A673 (cell line): ENCODE measurements at regions not wholly inside any gene's neighbourhood (a gene's known extent, or its start where the extent isn't known, plus 50 kb on each side); places are given as distances from the start of the nearest gene placed in this dataset.
"Not testable (repeated sequence)": the region's sequence is repeated elsewhere in the genome, so short reads cannot be mapped to it uniquely, and the experiment has no call there.

Experiments
- BruUV-seq: library from RNA; stranded (reverse); fragments of 400-500 nt; replicated peaks from 2 replicates; lab custom pipeline; 2021; lab: Mats Ljungman, UMichigan
- CTCF ChIA-PET: fragments of 300-600 bp; sonication (Branson Sonifier 250); formaldehyde crosslinking; loops from one replicate; lab custom pipeline; 2022; ENCODE audit warnings: antibody characterized with exemption; lab: Charles Lee
- POLR2A ChIA-PET: fragments of 300-600 bp; sonication (Branson Sonifier 250); formaldehyde crosslinking; loops from one replicate; lab custom pipeline; 2022; ENCODE audit warnings: antibody characterized with exemption; ENCODE audit not compliant: low non-redundant PET; lab: Charles Lee
- DNase-seq: peaks from one replicate; pipeline ENCODE4 v3.0.0-alpha.2; 2015; ENCODE audit warnings: low spot score
- H3K27ac ChIP-seq: fragments of 200-600 bp; sonication (generic); 2 replicates; pipeline ENCODE4 v1.5.1; 2016; ENCODE audit warnings: mixed run types, low read depth, mild to moderate bottlenecking, mixed read lengths, antibody characterized with exemption, low read length; ENCODE audit not compliant: poor library complexity, severe bottlenecking
- H3K27me3 ChIP-seq: fragments of 200-600 bp; sonication (generic); replicated peaks from 2 replicates; pipeline ENCODE4 v1.6.1; 2017; ENCODE audit warnings: mixed run types, low read depth, mild to moderate bottlenecking, mixed read lengths, antibody characterized with exemption, low read length; ENCODE audit not compliant: insufficient read depth, poor library complexity
- H3K36me3 ChIP-seq: fragments of 200-600 bp; sonication (generic); 2 replicates; pipeline ENCODE4 v1.6.1; 2016; ENCODE audit warnings: mixed run types, mild to moderate bottlenecking, mixed read lengths, antibody characterized with exemption, low read length; ENCODE audit not compliant: insufficient read depth, poor library complexity, severe bottlenecking
- H3K4me1 ChIP-seq: fragments of 200-600 bp; sonication (generic); 2 replicates; pipeline ENCODE4 v1.6.1; 2017; ENCODE audit warnings: mixed run types, mild to moderate bottlenecking, mixed read lengths, antibody characterized with exemption, low read length; ENCODE audit not compliant: insufficient read depth, poor library complexity, severe bottlenecking
- H3K4me3 ChIP-seq: fragments of 200-600 bp; sonication (generic); 2 replicates; pipeline ENCODE4 v1.5.1; 2016; ENCODE audit warnings: low read depth, mixed run types, mild to moderate bottlenecking, mixed read lengths, low read length; ENCODE audit not compliant: poor library complexity, severe bottlenecking
- H3K9me3 ChIP-seq: fragments of 200-600 bp; sonication (generic); 2 replicates; pipeline ENCODE4 v1.6.1; 2016; ENCODE audit warnings: mixed run types, low read depth, mild to moderate bottlenecking, mixed read lengths, antibody characterized with exemption, low read length; ENCODE audit not compliant: poor library complexity, severe bottlenecking
- CTCF ChIP-seq: fragments of 300-800, 200-600 bp; sonication (generic); conservative IDR thresholded peaks from 2 replicates; pipeline ENCODE4 v1.5.1; 2017; ENCODE audit warnings: low read depth, mild to moderate bottlenecking, antibody characterized with exemption, low read length, moderate library complexity, mixed read lengths
- EZH2 ChIP-seq: fragments of 200-600 bp; sonication (generic); IDR thresholded peaks from 2 replicates; pipeline ENCODE4 v1.6.1; 2017; ENCODE audit warnings: borderline replicate concordance, low read depth, mild to moderate bottlenecking, mixed read lengths, antibody characterized with exemption, low read length; ENCODE audit not compliant: poor library complexity, severe bottlenecking
- intact Hi-C: fragments of 100-400 bp; cut with micrococcal nuclease; formaldehyde crosslinking; loops from one replicate; pipeline ENCODE4 v1.10.0; 2022; ENCODE audit not compliant: unreplicated experiment

DNA sequence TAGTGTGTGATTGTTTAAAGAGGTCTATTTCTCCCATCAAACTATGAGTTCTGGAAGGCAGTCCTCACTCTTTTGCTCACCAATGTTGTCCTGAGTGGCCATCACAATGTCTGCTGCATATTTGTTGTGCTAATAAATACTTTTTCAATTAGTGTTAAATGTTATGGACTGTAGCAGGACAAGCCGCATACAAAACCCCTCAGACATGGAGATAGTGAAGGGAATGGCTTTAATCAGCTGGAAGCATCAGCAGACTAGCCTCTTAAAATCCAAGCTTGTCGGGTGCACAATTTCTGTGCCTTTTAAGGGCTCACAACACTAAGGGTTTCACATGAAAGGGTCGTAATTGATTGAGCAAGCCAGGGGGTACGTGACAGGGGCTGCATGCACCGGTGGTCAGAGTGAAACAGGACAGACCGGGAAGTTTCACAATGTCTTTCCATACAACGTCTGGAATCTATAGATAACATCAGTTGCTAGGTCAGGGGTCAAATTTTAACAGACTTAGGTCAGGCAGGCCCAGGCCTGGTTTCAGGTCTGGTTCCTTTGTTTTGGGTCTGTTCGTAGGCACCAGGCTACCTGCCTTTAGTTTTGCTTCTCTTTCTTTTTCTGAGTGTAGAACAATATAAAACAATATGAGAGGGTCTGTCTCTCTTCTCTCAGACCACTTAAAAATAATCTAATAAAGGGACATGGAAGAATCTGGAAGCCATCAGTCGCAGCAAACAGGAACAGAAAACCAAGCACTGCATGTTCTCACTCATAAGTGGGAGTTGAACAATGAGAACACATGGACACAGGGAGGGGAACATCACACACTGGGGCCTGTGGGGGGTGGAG is 327.6 kb upstream of the HTR1E start:
- Histone ChIP-seq H3K4me3 (no peak overlapping the region), H3K4me1 (no peaks in the 10 kb centered on the region), H3K36me3 (no peaks in the 10 kb centered on the region), H3K27ac (no peak overlapping the region), H3K27me3 (no peaks in the 10 kb centered on the region), H3K9me3 (peaks cover 4% of the 10 kb centered on the region)
- DNase-seq, result no peak
- BruUV-seq, result no TSS peak
- ChIA-PET POLR2A (no interaction called here), CTCF (no interaction called here)
- intact Hi-C loops, result no loop called here
- TF ChIP-seq EZH2, result no peak
- no peak for TF ChIP-seq CTCF

GRCh38 chr6:86603364-86603763 is 334.0 kb upstream of the HTR1E start:
- BruUV-seq, POLR2A ChIA-PET: not testable (repeated sequence)

GRCh38 chr6:86602093-86602492 is 335.2 kb upstream of the HTR1E start:
- H3K4me1 ChIP-seq, H3K27ac ChIP-seq, H3K27me3 ChIP-seq, H3K36me3 ChIP-seq, H3K4me3 ChIP-seq, BruUV-seq, intact Hi-C loops, CTCF ChIA-PET, H3K9me3 ChIP-seq, DNase-seq, POLR2A ChIA-PET: not testable (repeated sequence)

More at GRCh38 chr6:86603364-86603763, 334.0 kb upstream of the HTR1E start:
- H3K4me1 ChIP-seq, H3K36me3 ChIP-seq, H3K4me3 ChIP-seq, H3K9me3 ChIP-seq, CTCF ChIA-PET, intact Hi-C loops, H3K27me3 ChIP-seq, DNase-seq, H3K27ac ChIP-seq: not testable (repeated sequence)

DNA sequence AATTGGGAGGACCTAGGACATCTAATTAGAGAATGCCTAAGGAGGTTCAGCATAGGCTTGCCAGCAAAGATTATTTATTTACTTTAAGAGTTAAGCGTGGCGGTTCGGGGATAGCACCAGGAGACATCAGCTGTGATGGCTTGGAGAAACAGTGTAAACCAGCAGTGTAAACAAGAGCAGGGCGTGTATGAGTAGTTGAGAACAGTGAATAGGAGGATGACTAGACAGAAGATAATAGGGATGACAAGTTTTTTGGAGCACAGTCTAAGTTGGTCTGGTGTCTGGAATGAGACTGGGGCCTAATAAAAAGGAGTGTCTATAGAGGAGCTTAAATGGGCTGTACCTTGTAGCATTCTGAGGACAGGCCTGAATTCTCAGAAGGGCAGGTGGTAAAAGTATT is 338.4 kb upstream of the HTR1E start:
- H3K27me3 ChIP-seq, BruUV-seq, DNase-seq, H3K36me3 ChIP-seq, H3K4me1 ChIP-seq, H3K9me3 ChIP-seq, intact Hi-C loops, CTCF ChIA-PET, H3K4me3 ChIP-seq, POLR2A ChIA-PET, H3K27ac ChIP-seq: not testable (repeated sequence)
